Osteocyte (in vitro differentiated cells): ENCODE measurements at regions not wholly inside any gene's neighbourhood (a gene's known extent, or its start where the extent isn't known, plus 50 kb on each side); places are given as distances from the start of the nearest gene placed in this dataset.
A peak's percentile ranks its signal among the peaks of the same experiment; 100 is the strongest.

Experiments
- DNase-seq: peaks from one replicate; pipeline ENCODE4 v3.0.0; 2021; ENCODE audit warnings: mixed read lengths; ENCODE audit not compliant: unreplicated experiment; ENCODE audit errors: extremely low spot score
- H3K27ac Mint-ChIP-seq: one replicate; pipeline ENCODE4 v1.8.0; 2021; ENCODE audit warnings: mild to moderate bottlenecking, mixed read lengths; ENCODE audit not compliant: unreplicated experiment
- H3K27me3 Mint-ChIP-seq: one replicate; pipeline ENCODE4 v1.8.0; 2021; ENCODE audit warnings: mixed read lengths; ENCODE audit not compliant: unreplicated experiment
- H3K36me3 Mint-ChIP-seq: one replicate; pipeline ENCODE4 v1.8.0; 2021; ENCODE audit warnings: mixed read lengths; ENCODE audit not compliant: unreplicated experiment
- H3K4me1 Mint-ChIP-seq: one replicate; pipeline ENCODE4 v1.8.0; 2021; ENCODE audit warnings: mixed read lengths; ENCODE audit not compliant: unreplicated experiment
- H3K4me3 Mint-ChIP-seq: one replicate; pipeline ENCODE4 v1.8.0; 2021; ENCODE audit warnings: mild to moderate bottlenecking, moderate library complexity, mixed read lengths; ENCODE audit not compliant: unreplicated experiment
- H3K9me3 Mint-ChIP-seq: one replicate; pipeline ENCODE4 v1.8.0; 2021; ENCODE audit warnings: mixed read lengths; ENCODE audit not compliant: unreplicated experiment
- TF ChIP-seq, protein P1 (sequence below): fragments of 200-600 bp; sonication (generic); IDR thresholded peaks from 2 replicates; pipeline ENCODE4 v1.5.0; 2021; ENCODE audit warnings: antibody characterized with exemption, mild to moderate bottlenecking, moderate library complexity

DNA sequence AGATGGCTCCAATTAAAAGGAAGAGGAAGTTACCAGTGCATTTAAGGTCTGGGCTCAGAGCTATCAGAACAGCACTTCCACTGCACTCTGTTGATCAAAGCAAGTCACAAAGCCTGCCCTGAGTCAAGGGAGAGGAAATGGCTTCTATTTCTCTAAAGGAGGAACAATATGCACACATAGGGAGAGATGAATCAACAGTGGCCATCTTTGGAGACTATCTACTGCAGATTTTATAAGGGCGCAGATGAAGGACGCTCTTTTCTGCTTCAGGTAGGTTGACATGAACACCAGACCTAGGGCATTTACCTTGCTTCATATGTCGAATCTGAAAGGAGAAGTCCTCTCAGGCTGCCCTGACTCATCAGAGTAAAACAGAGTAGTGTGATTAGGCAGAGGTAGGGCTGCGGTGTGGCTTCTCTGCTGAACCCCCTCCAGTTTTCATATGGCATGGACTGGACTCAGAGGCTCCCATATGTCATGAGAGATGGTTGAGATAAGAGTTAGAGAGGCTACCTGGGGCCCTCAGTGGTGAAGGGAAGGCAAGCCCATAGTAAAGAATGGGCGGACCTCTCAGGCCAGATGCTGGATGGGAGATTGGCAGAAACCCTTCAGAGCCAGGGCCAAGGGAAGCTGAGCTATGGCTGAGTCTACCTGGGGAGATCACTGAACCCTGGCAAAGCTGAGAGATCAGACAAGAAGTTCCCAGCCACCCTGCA, 84.4 kb downstream of the ARF6 start:
- H3K4me1 Mint-ChIP-seq, result peaks cover 56% of the 10 kb centered on the region
- TF ChIP-seq, protein P1, sequence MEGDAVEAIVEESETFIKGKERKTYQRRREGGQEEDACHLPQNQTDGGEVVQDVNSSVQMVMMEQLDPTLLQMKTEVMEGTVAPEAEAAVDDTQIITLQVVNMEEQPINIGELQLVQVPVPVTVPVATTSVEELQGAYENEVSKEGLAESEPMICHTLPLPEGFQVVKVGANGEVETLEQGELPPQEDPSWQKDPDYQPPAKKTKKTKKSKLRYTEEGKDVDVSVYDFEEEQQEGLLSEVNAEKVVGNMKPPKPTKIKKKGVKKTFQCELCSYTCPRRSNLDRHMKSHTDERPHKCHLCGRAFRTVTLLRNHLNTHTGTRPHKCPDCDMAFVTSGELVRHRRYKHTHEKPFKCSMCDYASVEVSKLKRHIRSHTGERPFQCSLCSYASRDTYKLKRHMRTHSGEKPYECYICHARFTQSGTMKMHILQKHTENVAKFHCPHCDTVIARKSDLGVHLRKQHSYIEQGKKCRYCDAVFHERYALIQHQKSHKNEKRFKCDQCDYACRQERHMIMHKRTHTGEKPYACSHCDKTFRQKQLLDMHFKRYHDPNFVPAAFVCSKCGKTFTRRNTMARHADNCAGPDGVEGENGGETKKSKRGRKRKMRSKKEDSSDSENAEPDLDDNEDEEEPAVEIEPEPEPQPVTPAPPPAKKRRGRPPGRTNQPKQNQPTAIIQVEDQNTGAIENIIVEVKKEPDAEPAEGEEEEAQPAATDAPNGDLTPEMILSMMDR, result no peak
- H3K36me3 Mint-ChIP-seq, result no peaks in the 10 kb centered on the region
- no peak for DNase-seq
- H3K27me3 Mint-ChIP-seq, result no peaks in the 10 kb centered on the region
- no peaks in the 10 kb centered on the region for H3K9me3 Mint-ChIP-seq
- H3K27ac Mint-ChIP-seq, result peak overlapping the region; percentile 69
- no peak overlapping the region for H3K4me3 Mint-ChIP-seq

GRCh38 chr14:49980027-49980426, 87.1 kb downstream of the ARF6 start:
- TF ChIP-seq, protein P1, result no peak
- Mint-ChIP-seq H3K27ac (no peak overlapping the region), H3K4me3 (no peak overlapping the region), H3K27me3 (no peaks in the 10 kb centered on the region), H3K4me1 (peaks cover 58% of the 10 kb centered on the region), H3K9me3 (no peaks in the 10 kb centered on the region), H3K36me3 (no peaks in the 10 kb centered on the region)
- no peak for DNase-seq

GRCh38 chr14:49982082-49982481, 89.2 kb downstream of the ARF6 start:
- no peaks in the 10 kb centered on the region for H3K27me3 Mint-ChIP-seq
- no peak for DNase-seq
- H3K36me3 Mint-ChIP-seq, result no peaks in the 10 kb centered on the region
- H3K27ac Mint-ChIP-seq, result peak overlapping the region; percentile 96
- no peaks in the 10 kb centered on the region for H3K9me3 Mint-ChIP-seq
- peaks cover 50% of the 10 kb centered on the region for H3K4me1 Mint-ChIP-seq
- TF ChIP-seq, protein P1, result no peak
- H3K4me3 Mint-ChIP-seq, result peak overlapping the region; percentile 45

GRCh38 chr14:49982501-49982951, 89.6 kb downstream of the ARF6 start:
- H3K4me1 Mint-ChIP-seq, result peaks cover 52% of the 10 kb centered on the region
- TF ChIP-seq, protein P1, result no peak
- no peaks in the 10 kb centered on the region for H3K9me3 Mint-ChIP-seq
- peak overlapping the region; percentile 45 for H3K4me3 Mint-ChIP-seq
- H3K27ac Mint-ChIP-seq, result peak overlapping the region; percentile 96
- DNase-seq, result no peak
- no peaks in the 10 kb centered on the region for H3K27me3 Mint-ChIP-seq
- H3K36me3 Mint-ChIP-seq, result no peaks in the 10 kb centered on the region

GRCh38 chr14:49984424-49984823, 91.5 kb downstream of the ARF6 start:
- H3K4me3 Mint-ChIP-seq, result peak overlapping the region; percentile 36
- H3K4me1 Mint-ChIP-seq, result peaks cover 53% of the 10 kb centered on the region
- DNase-seq, result no peak
- H3K36me3 Mint-ChIP-seq, result no peaks in the 10 kb centered on the region
- H3K27ac Mint-ChIP-seq, result peak overlapping the region; percentile 96
- no peaks in the 10 kb centered on the region for H3K27me3 Mint-ChIP-seq
- H3K9me3 Mint-ChIP-seq, result no peaks in the 10 kb centered on the region
- TF ChIP-seq, protein P1, result no peak
